ENCODE measurements at regions not wholly inside any gene's neighbourhood (a gene's known extent, or its start where the extent isn't known, plus 50 kb on each side); places are given as distances from the start of the nearest gene placed in this dataset.

DNA sequence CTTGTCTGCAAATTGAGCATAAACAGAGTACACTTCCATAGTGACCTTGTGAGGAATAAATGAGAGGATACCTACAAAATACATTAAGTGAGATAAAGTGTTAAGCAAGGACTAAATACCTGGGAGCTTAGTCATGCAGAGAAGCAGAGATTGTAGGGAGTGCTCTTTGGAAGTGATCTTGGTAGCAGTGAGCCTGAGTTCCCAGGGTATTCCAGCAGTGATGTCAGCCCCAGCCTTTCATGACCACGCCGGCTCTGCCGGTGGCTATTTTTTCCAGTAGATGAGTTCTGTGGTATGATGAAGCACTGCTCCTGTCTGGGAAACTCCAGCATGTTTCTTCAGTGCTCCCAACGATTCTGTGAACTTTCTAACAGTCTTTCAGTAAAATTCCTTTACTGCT, 391.5 kb upstream of the IGFBP7 start:
- Histone ChIP-seq H3K27me3 (replicated peaks in 1 of 2; ENCODE audit: control insufficient read depth in 2 of 2, insufficient read depth in 2 of 2, low read length in 1 of 2) (no peaks in the 10 kb centered on the region), H3K4me2 (ENCODE audit: control insufficient read depth, insufficient read depth) (no peak overlapping the region), H3K9ac (ENCODE audit: control insufficient read depth, insufficient read depth, low read length) (no peak overlapping the region), H3K36me3 (ENCODE audit: control insufficient read depth in 2 of 2, insufficient read depth in 2 of 2, low read length in 1 of 2) (no peaks in the 10 kb centered on the region), H3K79me2 (ENCODE audit: control insufficient read depth, insufficient read depth, low read length) (no peaks in the 10 kb centered on the region), H3K4me3 (no peak overlapping the region), H3K4me1 (ENCODE audit: control insufficient read depth, insufficient read depth, low read length) (no peaks in the 10 kb centered on the region), H2AFZ (ENCODE audit: control insufficient read depth, low read depth, low read length) (no peak overlapping the region), H3K27ac (ENCODE audit: control insufficient read depth, insufficient read depth) (no peak overlapping the region), H3K9me3 (replicated peaks; ENCODE audit: control insufficient read depth, insufficient read depth, low read length) (no peaks in the 10 kb centered on the region), H4K20me1 (ENCODE audit: control insufficient read depth, insufficient read depth) (no peaks in the 10 kb centered on the region)
- intact Hi-C loops (cut with micrococcal nuclease; ENCODE audit: unreplicated experiment): no loop called here
- RAD21 ChIA-PET (ENCODE audit: unreplicated experiment): no interaction called here
- SMC1A ChIA-PET (ENCODE audit: uncharacterized antibody, unreplicated experiment): no interaction called here
- CTCF ChIA-PET: no interaction called here
- in situ Hi-C loops (cut with MboI): no loop called here
- ATAC-seq: no peak
- BruUV-seq (replicated peaks): no TSS peak
- DNase-seq (ENCODE audit: low read depth, low spot score): no peak
- FAIRE-seq: no peak
- TF ChIP-seq NBN (IDR thresholded peaks at IDR 0.05): no peak
- 44% methylated on average over 4 of the region's 4 CpGs for WGBS (ENCODE audit: insufficient coverage, insufficient replicate concordance, low lambda C conversion rate, missing lambda C conversion rate)
- POLR2A ChIA-PET: no interaction called here

DNA sequence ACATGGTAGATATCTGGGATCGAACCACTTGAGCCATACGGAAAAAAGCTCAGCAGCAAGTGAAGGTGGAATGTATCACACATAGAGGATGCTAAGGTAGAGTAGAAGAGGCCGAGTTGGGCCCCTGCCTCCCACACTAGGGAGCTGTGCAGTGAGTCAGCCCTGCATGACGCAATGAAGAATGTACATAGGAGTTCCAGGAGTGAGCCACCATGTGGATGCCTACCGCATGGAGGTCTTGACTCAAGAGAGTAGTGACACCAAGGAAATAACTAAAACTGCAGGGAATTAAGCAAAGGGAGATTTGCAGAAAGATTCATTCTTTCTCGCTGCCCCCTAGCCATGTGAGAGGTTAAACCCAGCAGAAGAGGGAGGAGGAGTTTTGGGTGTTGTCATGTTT, 389.6 kb upstream of the IGFBP7 start:
- DNase-seq (ENCODE audit: low read depth, low spot score) (no peak), ATAC-seq (no peak), FAIRE-seq (no peak)
- in situ Hi-C loops (cut with MboI): loop anchor here (10.0 kb wide), 1 partner anchor 55 kb away; no protein-coding TSS in a partner anchor
- Histone ChIP-seq H3K4me3 (no peak overlapping the region), H3K4me2 (ENCODE audit: control insufficient read depth, insufficient read depth) (no peak overlapping the region), H3K27me3 (replicated peaks in 1 of 2; ENCODE audit: control insufficient read depth in 2 of 2, insufficient read depth in 2 of 2, low read length in 1 of 2) (no peaks in the 10 kb centered on the region), H3K36me3 (ENCODE audit: control insufficient read depth in 2 of 2, insufficient read depth in 2 of 2, low read length in 1 of 2) (no peaks in the 10 kb centered on the region), H3K9ac (ENCODE audit: control insufficient read depth, insufficient read depth, low read length) (no peak overlapping the region), H4K20me1 (ENCODE audit: control insufficient read depth, insufficient read depth) (no peaks in the 10 kb centered on the region), H3K79me2 (ENCODE audit: control insufficient read depth, insufficient read depth, low read length) (no peaks in the 10 kb centered on the region), H2AFZ (ENCODE audit: control insufficient read depth, low read depth, low read length) (no peak overlapping the region), H3K9me3 (replicated peaks; ENCODE audit: control insufficient read depth, insufficient read depth, low read length) (no peaks in the 10 kb centered on the region), H3K27ac (ENCODE audit: control insufficient read depth, insufficient read depth) (no peak overlapping the region), H3K4me1 (ENCODE audit: control insufficient read depth, insufficient read depth, low read length) (no peaks in the 10 kb centered on the region)
- ChIA-PET POLR2A (no interaction called here), SMC1A (ENCODE audit: uncharacterized antibody, unreplicated experiment) (no interaction called here), RAD21 (ENCODE audit: unreplicated experiment) (no interaction called here), CTCF (no interaction called here)
- 28% methylated on average over 6 of the region's 6 CpGs for WGBS (ENCODE audit: insufficient coverage, insufficient replicate concordance, low lambda C conversion rate, missing lambda C conversion rate)
- intact Hi-C loops (cut with micrococcal nuclease; ENCODE audit: unreplicated experiment): no loop called here
- BruUV-seq (replicated peaks): no TSS peak
- no peak for TF ChIP-seq MYC (IDR thresholded peaks at IDR 0.05; ENCODE audit: insufficient read depth, insufficient read length, insufficient replicate concordance, low read length, severe bottlenecking)
- TF ChIP-seq MYB (IDR thresholded peaks at IDR 0.05; ENCODE audit: borderline replicate concordance, low read depth, low read length): no peak

All from GM12878 (cell line).